ENCODE measurements at regions not wholly inside any gene's neighbourhood (a gene's known extent, or its start where the extent isn't known, plus 50 kb on each side); places are given as distances from the start of the nearest gene placed in this dataset.

- TF ChIP-seq EZH2phosphoT487 (IDR thresholded peaks at IDR 0.05; ENCODE audit: unreplicated experiment) (no peak), CTCF (conservative IDR thresholded peaks at IDR 0.05; ENCODE audit: low read depth in 2 of 2) (no peak), ETS1 (IDR thresholded peaks at IDR 0.05) (no peak), STAT1 (IDR thresholded peaks at IDR 0.05; ENCODE audit: unreplicated experiment) (no peak), NANOG (IDR thresholded peaks at IDR 0.05; ENCODE audit: borderline replicate concordance) (no peak), EZH2 (IDR thresholded peaks at IDR 0.05; ENCODE audit: low read depth, unreplicated experiment) (no peak), CREB1 (CRISPR knock-in tag; IDR thresholded peaks at IDR 0.05; ENCODE audit: low read depth) (no peak), JUNB (IDR thresholded peaks at IDR 0.05; ENCODE audit: unreplicated experiment) (no peak), REST (IDR thresholded peaks at IDR 0.05; ENCODE audit: unreplicated experiment) (no peak), POLR2AphosphoS5 (IDR thresholded peaks at IDR 0.05; ENCODE audit: low read depth) (no peak), ZNF331 (CRISPR knock-in tag; IDR thresholded peaks at IDR 0.05; ENCODE audit: low read depth) (no peak), ZNF114 (CRISPR knock-in tag; IDR thresholded peaks at IDR 0.05) (no peak)
These were observed 429.2 kb downstream of the TNS1 start for GRCh38 chr2:217573571-217573970.
